ENCODE measurements at regions not wholly inside any gene's neighbourhood (a gene's known extent, or its start where the extent isn't known, plus 50 kb on each side); places are given as distances from the start of the nearest gene placed in this dataset.

GRCh38 chr10:114724716-114725106 lies 66.6 kb upstream of the ABLIM1 start:
- no peak overlapping the region for H3K4me3 Mint-ChIP-seq (ENCODE audit: unreplicated experiment)
- H3K9me3 Mint-ChIP-seq (ENCODE audit: low read depth): peaks cover 6% of the 10 kb centered on the region
- no peaks in the 10 kb centered on the region for H3K27me3 Mint-ChIP-seq (ENCODE audit: low read depth)
- TF ChIP-seq, protein P1, sequence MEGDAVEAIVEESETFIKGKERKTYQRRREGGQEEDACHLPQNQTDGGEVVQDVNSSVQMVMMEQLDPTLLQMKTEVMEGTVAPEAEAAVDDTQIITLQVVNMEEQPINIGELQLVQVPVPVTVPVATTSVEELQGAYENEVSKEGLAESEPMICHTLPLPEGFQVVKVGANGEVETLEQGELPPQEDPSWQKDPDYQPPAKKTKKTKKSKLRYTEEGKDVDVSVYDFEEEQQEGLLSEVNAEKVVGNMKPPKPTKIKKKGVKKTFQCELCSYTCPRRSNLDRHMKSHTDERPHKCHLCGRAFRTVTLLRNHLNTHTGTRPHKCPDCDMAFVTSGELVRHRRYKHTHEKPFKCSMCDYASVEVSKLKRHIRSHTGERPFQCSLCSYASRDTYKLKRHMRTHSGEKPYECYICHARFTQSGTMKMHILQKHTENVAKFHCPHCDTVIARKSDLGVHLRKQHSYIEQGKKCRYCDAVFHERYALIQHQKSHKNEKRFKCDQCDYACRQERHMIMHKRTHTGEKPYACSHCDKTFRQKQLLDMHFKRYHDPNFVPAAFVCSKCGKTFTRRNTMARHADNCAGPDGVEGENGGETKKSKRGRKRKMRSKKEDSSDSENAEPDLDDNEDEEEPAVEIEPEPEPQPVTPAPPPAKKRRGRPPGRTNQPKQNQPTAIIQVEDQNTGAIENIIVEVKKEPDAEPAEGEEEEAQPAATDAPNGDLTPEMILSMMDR (IDR thresholded peaks at IDR 0.05): no peak
- no peak for DNase-seq (ENCODE audit: low spot score)
- H3K4me1 Mint-ChIP-seq (ENCODE audit: low read depth): no peaks in the 10 kb centered on the region
- no peak overlapping the region for H3K27ac Mint-ChIP-seq (ENCODE audit: unreplicated experiment)
- no peaks in the 10 kb centered on the region for H3K36me3 Mint-ChIP-seq (ENCODE audit: low read depth)

GRCh38 chr10:114726820-114727271 lies 68.8 kb upstream of the ABLIM1 start:
- no peaks in the 10 kb centered on the region for H3K4me1 Mint-ChIP-seq (ENCODE audit: low read depth)
- H3K4me3 Mint-ChIP-seq (ENCODE audit: unreplicated experiment): no peak overlapping the region
- no peak overlapping the region for H3K27ac Mint-ChIP-seq (ENCODE audit: unreplicated experiment)
- no peaks in the 10 kb centered on the region for H3K36me3 Mint-ChIP-seq (ENCODE audit: low read depth)
- TF ChIP-seq, protein P1 (IDR thresholded peaks at IDR 0.05): no peak
- peaks cover 6% of the 10 kb centered on the region for H3K9me3 Mint-ChIP-seq (ENCODE audit: low read depth)
- no peaks in the 10 kb centered on the region for H3K27me3 Mint-ChIP-seq (ENCODE audit: low read depth)
- DNase-seq (ENCODE audit: low spot score): no peak

DNA sequence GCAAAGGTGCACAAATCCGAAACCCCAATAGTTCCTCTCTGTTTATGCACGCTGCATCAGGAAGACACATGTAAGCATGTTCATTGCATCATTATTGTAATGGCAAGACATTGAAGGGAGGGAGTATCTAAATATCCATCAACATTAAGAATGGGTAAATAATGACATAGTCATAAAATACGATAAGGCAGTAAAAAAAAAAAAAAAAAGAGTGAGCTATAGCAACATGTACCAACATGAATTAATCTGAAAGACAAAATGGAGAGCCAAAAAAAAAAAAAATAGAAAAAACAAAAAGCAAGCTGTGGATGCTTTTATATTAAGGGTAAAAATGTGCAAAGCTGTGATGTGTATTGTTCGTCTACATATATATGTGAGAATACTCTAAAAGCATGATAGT lies 70.2 kb upstream of the ABLIM1 start:
- H3K4me3 Mint-ChIP-seq (ENCODE audit: unreplicated experiment): no peak overlapping the region

GRCh38 chr10:114729103-114729659 lies 71.1 kb upstream of the ABLIM1 start:
- no peak overlapping the region for H3K4me3 Mint-ChIP-seq (ENCODE audit: unreplicated experiment)
- TF ChIP-seq, protein P1 (IDR thresholded peaks at IDR 0.05): no peak
- H3K9me3 Mint-ChIP-seq (ENCODE audit: low read depth): peaks cover 6% of the 10 kb centered on the region
- H3K27me3 Mint-ChIP-seq (ENCODE audit: low read depth): no peaks in the 10 kb centered on the region
- H3K36me3 Mint-ChIP-seq (ENCODE audit: low read depth): no peaks in the 10 kb centered on the region
- H3K27ac Mint-ChIP-seq (ENCODE audit: unreplicated experiment): no peak overlapping the region
- H3K4me1 Mint-ChIP-seq (ENCODE audit: low read depth): no peaks in the 10 kb centered on the region
- DNase-seq (ENCODE audit: low spot score): no peak

More for the DNA sequence above, 70.2 kb upstream of the ABLIM1 start:
- DNase-seq (ENCODE audit: low spot score): no peak
- Mint-ChIP-seq H3K36me3 (ENCODE audit: low read depth) (no peaks in the 10 kb centered on the region), H3K9me3 (ENCODE audit: low read depth) (peaks cover 6% of the 10 kb centered on the region), H3K4me1 (ENCODE audit: low read depth) (no peaks in the 10 kb centered on the region), H3K27me3 (ENCODE audit: low read depth) (no peaks in the 10 kb centered on the region), H3K27ac (ENCODE audit: unreplicated experiment) (no peak overlapping the region)
- TF ChIP-seq, protein P1 (IDR thresholded peaks at IDR 0.05): no peak

GRCh38 chr10:114730291-114730690 lies 72.2 kb upstream of the ABLIM1 start:
- no peak for DNase-seq (ENCODE audit: low spot score)
- Mint-ChIP-seq H3K4me1 (ENCODE audit: low read depth) (no peaks in the 10 kb centered on the region), H3K27me3 (ENCODE audit: low read depth) (no peaks in the 10 kb centered on the region), H3K4me3 (ENCODE audit: unreplicated experiment) (no peak overlapping the region), H3K27ac (ENCODE audit: unreplicated experiment) (no peak overlapping the region), H3K36me3 (ENCODE audit: low read depth) (no peaks in the 10 kb centered on the region), H3K9me3 (ENCODE audit: low read depth) (peaks cover 6% of the 10 kb centered on the region)
- TF ChIP-seq, protein P1 (IDR thresholded peaks at IDR 0.05): no peak

Data from chondrocyte (in vitro differentiated cells).